ENCODE measurements at regions not wholly inside any gene's neighbourhood (a gene's known extent, or its start where the extent isn't known, plus 50 kb on each side); places are given as distances from the start of the nearest gene placed in this dataset.

GRCh38 chr6:145043926-145044500 is 691.3 kb downstream of the EPM2A start:
- TF ChIP-seq CTCF (IDR thresholded peaks at IDR 0.05): no peak
- no peak for TF ChIP-seq EZH2 (IDR thresholded peaks at IDR 0.05; ENCODE audit: borderline replicate concordance, insufficient read depth, low read depth, low read length, poor library complexity, severe bottlenecking)
